ENCODE measurements at regions not wholly inside any gene's neighbourhood (a gene's known extent, or its start where the extent isn't known, plus 50 kb on each side); places are given as distances from the start of the nearest gene placed in this dataset.

- no peaks in the 10 kb centered on the region for H3K9me3 Mint-ChIP-seq
- H3K4me1 ChIP-seq (ENCODE audit: insufficient read depth, low read length) = no peaks in the 10 kb centered on the region
- H3K23me2 ChIP-seq (ENCODE audit: insufficient read length, low read depth, low read length, poor library complexity, severe bottlenecking) = no peaks in the 10 kb centered on the region
- H3K27me3 ChIP-seq (ENCODE audit: insufficient read depth, low read length) = no peaks in the 10 kb centered on the region
- H4K20me1 ChIP-seq (ENCODE audit: control insufficient read depth, insufficient read depth, insufficient read length) = no peaks in the 10 kb centered on the region
- H3K27ac ChIP-seq (ENCODE audit: insufficient read length, low read depth, low read length) = no peak overlapping the region
- H3T11ph ChIP-seq (ENCODE audit: low read length) = no peak overlapping the region
- H3K79me2 ChIP-seq (ENCODE audit: insufficient read depth, low read length) = no peaks in the 10 kb centered on the region
- no peaks in the 10 kb centered on the region for H3K79me1 ChIP-seq (ENCODE audit: insufficient read depth, low read depth, low read length, poor library complexity, severe bottlenecking)
- H4K8ac ChIP-seq (replicated peaks; ENCODE audit: insufficient read length, low read depth, low read length) = no peak overlapping the region
- no peak overlapping the region for H2AK5ac ChIP-seq (ENCODE audit: insufficient read length, low read length)
- H4K5ac ChIP-seq (ENCODE audit: insufficient read length, low read depth, low read length) = no peak overlapping the region
- WGBS (ENCODE audit: extremely low coverage, insufficient read length, low lambda C conversion rate) = no CpG with 5 or more reads among the region's 5 CpGs
- H4K91ac ChIP-seq (ENCODE audit: insufficient read length, low read depth, low read length) = no peak overlapping the region
- no peak for DNase-seq
- H2AFZ ChIP-seq (ENCODE audit: low read length) = no peak overlapping the region
- no peak overlapping the region for H2BK15ac ChIP-seq (ENCODE audit: low read depth, low read length)
- no peak overlapping the region for H3K4ac ChIP-seq (ENCODE audit: low read depth, low read length)
- no peak overlapping the region for H2BK120ac ChIP-seq (ENCODE audit: low read depth, low read length, poor library complexity, severe bottlenecking)
- H3K23ac ChIP-seq (ENCODE audit: insufficient read length, low read depth, low read length) = no peak overlapping the region
- no peak overlapping the region for H2BK20ac ChIP-seq (ENCODE audit: low read depth, low read length, poor library complexity, severe bottlenecking)
- H3K27me3 Mint-ChIP-seq (ENCODE audit: low read depth) = peaks cover 2% of the 10 kb centered on the region; the same call in 1 of the 2 replicates
- no peak overlapping the region; a peak in 1 of 7 replicates for H3K27ac Mint-ChIP-seq
- no peak overlapping the region for H3K56ac ChIP-seq (ENCODE audit: insufficient read length, low read depth, low read length)
- H3K36me3 Mint-ChIP-seq (ENCODE audit: insufficient read depth in 1 of 3, low read depth in 3 of 3) = no peaks in the 10 kb centered on the region; a peak in 1 of 7 replicates
- H3K9ac ChIP-seq (ENCODE audit: extremely low read depth, insufficient read length, low read length) = no peak overlapping the region
- H2BK5ac ChIP-seq (ENCODE audit: insufficient read length, low read length) = no peak overlapping the region
- H3K9me3 ChIP-seq (ENCODE audit: control insufficient read depth, low read depth, low read length) = no peaks in the 10 kb centered on the region
- H3K4me3 Mint-ChIP-seq = no peak overlapping the region
- no peak overlapping the region for H3K18ac ChIP-seq (ENCODE audit: insufficient read length, low read depth, low read length)
- no peak overlapping the region for H3K14ac ChIP-seq (ENCODE audit: insufficient read depth, low read length)
- no peak overlapping the region for H3K4me2 ChIP-seq (ENCODE audit: insufficient read depth, insufficient read length, low read length)
- no peak overlapping the region for H2BK12ac ChIP-seq (ENCODE audit: insufficient read length, low read depth, low read length)
- TF ChIP-seq CTCF (conservative IDR thresholded peaks at IDR 0.05) = no peak
- H3K4me1 Mint-ChIP-seq = peaks cover 5 to 6% of the 10 kb centered on the region in 2 experiments
These were observed 56.3 kb upstream of the DAAM1 start for GRCh38 chr14:59131938-59132795.
